Stimulated activated CD8-positive, alpha-beta memory T cell treated with anti-CD3 and anti-CD28 coated beads, Interleukin-7, amount 100 ng/mL, for 24 hours (primary cell): ENCODE measurements at regions not wholly inside any gene's neighbourhood (a gene's known extent, or its start where the extent isn't known, plus 50 kb on each side); places are given as distances from the start of the nearest gene placed in this dataset.
"Not testable (repeated sequence)": the region's sequence is repeated elsewhere in the genome, so short reads cannot be mapped to it uniquely, and the experiment has no call there.

ENCODE experiments used
- DNase-seq: peaks from one replicate; pipeline ENCODE4 v3.0.0-alpha.2; 2020; ENCODE audit warnings: low read depth

DNA sequence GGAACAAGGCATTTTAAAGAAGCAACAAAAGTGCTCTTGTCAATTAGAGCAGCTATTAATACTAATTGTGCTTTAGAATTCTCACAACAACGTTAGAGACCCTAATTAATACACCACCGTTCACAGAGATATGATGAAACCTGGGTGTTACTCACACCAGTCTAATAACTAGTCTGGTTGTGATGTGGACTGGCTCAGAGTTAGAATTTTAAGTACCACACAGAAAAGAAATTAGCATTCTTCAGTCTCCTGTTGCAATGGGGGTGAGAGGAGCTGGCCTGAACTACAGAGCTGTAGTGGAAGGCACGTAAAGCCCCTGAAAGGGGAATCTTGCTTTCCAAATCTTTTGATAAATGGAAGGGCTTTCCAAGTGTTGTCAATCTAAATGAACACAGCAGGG lies 240.8 kb upstream of the TOX3 start:
- no peak for DNase-seq

DNA sequence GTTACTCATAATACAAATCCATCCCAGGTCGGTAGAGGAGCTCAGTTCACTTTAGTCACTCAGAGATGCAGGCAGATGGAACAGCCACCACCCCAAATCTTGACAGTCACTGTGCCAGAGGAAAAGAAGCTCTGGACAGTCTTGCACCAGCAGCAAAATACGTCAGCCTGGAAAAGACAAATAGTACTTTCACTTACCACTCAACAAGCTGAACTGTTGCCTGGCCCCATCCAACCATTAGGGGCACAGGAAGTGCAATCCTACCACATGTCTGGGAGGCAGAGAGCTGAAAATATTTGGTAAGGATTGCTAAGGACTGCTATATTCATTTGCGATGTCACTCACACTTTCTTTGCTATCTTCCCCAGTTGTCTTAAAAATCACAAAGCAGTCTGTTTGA lies 239.1 kb upstream of the TOX3 start:
- DNase-seq = no peak

DNA sequence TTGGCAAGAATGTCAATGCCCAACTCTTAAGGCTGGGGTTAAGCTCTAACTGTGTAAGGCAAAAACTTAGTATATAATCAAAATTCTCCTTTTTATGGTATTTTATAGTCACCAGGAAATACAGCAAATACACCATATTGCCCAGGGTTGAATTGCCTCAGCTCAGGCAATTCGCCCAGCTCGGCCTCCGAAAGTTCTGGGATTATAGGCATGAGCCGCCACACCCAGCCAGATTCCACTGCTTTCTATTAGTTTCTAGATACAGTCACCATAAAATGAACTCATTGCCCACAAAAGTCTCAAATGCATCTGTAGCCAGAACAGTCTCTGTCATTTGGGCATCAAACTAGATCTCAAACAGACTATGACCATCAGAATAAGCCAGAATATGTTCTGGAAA lies 238.7 kb upstream of the TOX3 start:
- no peak for DNase-seq

DNA sequence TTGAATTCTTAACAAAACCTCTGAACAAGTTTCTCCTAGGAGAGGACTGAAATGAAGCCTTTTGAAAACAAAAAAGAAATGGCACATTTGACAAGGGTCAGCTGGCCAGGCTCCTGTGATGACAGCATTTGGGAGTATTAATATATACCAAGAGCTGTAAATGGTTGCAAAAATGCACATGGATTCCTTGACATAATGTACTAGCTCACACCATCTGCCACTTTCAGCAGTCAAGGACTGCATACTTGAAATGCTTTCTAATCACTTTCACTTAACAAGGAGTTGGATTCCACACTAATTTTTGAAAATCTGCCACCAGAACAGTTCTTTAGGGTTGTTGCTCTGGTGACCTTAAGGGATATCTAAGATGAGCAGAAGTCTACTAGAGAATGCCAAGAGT lies 236.7 kb upstream of the TOX3 start:
- no peak for DNase-seq

DNA sequence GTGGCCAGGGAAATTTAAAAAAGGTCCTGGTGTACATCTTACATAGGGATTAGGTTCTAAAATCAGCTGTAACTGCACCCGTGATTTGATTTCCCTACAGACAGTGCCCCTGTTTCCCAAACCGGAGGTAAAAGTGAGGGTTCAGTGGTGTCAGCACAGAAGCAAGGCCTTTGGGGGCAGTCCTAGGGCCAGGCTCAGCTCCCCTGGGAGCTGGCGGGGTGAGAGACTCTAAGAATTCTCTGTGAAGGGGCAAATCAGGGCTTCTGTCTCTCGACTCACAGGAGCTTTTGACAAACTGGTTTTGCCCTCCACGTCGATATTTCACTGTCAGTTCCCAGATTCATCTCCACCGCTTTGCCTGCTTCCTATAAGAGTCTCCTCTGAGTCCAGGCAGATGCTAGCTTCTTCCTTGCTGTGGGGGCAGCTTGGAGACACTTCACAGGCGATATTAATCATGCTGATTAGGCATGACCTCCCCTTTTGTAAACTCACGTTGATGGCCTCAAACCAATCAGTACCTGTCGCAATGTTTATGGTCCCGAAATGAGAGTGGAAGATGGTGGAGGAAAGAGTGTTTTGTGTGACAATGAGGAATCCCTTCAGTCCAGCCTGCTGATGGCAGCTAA lies 234.2 kb upstream of the TOX3 start:
- DNase-seq = no peak

DNA sequence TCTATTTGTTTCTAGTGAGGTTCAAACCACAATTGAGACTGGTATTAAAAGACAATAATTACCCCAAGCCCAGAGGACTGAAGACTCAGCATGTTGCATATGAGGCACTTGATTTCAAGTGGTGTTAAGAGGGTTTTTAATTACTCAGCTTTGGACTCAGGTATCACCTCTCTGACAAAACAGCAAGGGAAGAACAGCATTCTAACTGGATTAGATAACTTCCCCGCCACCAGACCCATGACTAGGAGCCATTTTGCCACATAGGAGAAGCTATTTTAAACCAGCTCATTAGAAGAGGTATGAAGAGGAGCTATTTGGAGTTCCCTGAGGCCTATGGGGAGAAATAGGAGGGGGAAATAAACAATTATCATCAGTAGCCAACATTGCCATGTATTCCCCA lies 226.1 kb upstream of the TOX3 start:
- no peak for DNase-seq

DNA sequence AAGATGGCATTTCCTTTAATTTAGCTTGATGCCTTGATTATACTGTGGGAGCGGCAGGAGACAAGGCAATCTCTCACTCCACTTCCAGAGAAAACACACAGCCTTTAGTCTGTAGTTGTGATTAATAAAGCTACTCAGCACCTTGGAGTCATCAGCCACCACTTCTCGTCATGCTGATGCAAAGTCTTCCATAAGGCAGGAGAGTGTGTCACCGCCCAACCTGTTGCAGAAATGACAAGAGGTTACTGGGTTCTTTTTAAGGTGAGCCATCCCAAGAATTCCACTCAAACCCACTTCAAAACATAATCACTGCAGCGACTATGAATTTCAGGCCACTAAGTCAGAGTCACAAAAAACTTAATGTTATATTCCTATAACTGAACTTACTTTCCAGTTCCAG lies 223.9 kb upstream of the TOX3 start:
- DNase-seq = no peak

DNA sequence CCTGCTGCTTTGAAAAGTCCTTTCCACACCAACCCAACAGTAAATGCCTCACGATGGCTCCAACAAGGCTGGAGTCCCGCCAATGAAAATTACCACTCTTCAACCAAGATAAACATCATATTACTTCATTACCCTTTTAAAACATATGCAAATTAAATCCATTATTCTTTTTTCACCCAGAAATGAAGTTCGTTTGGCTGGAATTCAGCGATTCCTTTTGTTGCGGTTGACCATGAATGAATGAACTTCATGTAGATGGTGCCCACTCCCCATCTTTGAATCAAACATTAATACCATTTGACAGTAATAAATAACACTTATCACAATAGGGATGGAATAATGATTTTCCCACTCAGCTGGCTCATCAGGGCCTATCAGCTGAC lies 211.5 kb upstream of the TOX3 start:
- no peak for DNase-seq

DNA sequence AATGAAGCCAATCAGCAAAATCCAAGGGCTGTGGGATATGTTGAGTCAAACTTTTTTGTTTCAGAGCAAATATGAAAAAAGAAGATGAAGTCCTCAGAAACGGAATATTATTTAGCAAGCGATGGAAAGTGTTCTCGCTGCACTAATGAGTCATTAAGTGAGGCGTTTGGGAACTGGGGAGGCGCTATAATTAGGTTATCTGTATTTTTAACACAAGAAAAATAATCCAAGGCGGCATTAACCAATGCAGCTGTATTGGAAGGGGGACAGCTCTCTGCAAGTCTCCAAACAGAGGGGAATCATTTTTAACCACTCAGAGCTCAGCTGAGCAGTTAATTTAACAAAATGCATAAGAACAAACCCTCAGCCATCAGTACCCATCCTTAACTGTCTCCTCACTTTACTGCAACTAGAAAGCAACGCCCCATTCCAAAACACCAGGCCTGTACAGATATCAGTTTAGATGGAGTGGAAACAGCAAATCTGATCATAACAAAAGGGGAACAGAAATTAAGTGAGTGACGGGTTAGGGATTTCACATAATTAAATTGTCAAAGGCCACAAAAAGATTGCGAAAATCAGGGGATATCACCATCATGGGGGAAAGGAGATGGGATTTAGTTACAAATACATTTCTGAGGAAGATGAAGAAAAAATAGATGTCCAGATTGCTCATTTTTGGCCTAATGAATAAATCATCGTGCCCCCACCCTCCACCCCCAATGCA lies 211.0 kb upstream of the TOX3 start:
- no peak for DNase-seq

DNA sequence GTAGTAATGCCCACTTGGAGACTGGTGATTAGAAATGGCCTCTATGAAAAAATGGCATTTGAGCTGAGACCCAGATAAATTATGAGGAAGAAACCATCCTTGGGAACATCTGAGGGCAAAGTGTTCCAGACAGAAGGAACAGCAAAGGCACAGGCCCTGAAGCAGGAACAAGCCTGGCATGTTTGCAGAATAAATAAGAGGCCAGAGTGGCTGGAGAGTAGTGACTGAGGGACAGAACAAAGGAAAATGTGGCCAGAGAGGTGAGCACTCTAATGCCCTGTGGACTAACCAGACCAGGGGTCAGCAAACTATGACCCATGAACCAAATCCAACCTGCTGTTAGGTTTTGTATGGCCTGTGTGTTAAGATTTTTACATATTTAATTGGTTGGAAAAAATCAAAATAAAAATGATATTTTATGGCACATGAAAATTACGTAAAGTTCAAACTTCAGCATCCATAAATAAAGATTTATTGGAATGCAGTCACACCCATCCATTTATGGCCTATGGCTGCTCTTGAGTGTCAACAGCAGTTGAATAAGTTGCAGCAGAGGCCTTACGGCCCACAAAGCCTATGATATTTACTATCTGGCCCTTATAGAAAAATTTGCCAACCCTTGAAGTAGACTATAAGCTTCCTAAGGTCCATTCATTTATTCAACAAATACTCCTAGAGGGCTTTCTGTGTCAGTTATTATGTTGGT lies 210.0 kb upstream of the TOX3 start:
- no peak for DNase-seq

DNA sequence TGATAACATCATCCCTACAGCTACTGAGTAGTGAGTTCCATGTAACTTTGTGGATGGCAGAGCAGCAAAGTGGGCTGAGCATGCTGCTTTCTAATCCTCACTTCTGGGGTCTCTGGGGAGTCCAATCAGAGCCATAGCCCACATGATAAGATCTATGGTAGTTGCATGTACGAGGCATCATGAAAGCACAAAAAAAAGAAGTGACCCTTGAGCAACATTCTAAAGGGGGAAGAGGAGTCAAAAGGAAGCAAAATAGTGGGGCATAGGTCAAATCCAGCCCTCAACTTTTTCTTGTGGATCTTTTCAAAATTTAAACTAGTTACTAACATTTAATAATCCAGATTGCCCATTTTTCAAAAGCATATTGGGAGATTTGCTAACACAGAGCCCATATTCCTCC lies 208.5 kb upstream of the TOX3 start:
- DNase-seq = no peak

DNA sequence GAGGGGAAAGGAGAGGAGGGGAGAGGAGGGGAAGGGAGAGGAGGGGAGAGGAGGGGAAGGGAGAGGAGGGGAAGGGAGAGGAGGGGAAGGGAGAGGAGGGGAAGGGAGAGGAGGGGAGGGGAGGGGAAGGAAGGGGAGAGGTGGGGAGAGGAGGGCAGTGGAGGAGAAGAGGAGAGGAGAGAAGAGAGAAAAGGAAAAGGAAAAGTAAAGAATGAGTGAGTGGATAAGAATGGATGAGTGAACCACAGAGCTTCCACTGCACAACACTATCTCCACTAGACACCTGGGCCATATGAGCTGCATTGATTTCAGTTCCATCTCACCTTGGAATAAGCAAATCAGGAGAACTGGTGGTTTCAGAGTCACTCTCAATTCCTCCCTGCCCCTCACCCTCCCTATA lies 204.1 kb upstream of the TOX3 start:
- no peak for DNase-seq

DNA sequence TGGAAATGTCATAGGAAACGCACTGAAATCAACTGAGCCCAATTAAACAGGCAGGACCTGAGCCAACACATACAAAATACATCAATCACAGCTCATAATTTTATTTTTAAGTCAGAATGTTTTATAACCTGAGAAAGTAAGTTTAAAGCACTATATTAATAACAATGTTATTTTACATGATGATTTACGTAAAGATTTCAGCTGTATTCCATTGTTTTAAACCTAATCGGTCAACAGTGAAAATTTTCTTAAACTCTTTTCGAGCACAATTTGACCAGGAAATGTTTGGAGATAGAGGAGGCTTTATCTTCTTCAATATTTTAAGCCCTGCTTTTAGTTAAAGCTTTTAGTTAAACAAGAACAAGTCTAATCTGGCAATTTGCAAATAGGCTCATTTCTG lies 201.8 kb upstream of the TOX3 start:
- no peak for DNase-seq

DNA sequence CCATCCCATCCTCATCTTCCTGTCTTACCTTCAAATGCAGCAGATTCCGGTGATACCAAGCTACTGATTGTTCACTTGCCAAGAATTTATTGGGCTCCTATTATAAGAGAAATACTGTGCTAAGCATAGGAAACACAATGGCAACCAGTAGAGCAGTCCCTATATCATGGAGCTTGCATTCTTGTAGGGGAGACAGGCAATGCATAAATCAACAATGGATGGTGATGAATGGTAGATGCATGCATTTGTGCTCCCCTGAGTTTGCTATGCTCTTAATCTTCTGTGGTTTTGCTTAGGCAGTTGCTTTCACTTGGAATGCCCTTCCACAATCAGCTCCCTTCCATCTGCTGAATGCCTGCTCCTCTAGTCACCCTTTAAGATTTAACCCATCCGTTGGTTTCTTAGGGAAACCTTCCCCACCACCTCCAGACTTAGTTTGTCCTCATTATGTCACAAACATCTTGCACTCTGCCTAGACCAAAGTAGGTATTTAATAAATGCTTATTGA lies 200.2 kb upstream of the TOX3 start:
- DNase-seq = no peak

DNA sequence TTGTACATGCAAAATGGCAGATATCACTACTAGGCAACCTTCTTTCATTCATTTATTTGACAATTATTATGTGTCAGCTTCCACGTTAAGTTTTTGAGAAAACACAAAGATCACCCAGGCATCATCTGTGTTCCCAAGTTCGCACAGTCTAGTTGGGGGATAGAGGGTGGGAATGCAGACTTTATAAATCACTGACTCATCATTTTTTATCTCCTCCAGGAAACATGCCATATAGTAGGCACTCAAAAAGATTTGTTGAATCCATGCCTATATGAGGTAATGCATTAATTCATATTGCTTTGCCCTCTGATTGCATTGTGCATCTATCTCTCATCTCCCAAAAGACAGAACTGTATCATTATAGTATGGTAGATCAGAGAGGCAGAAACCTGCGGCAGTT lies 196.8 kb upstream of the TOX3 start:
- DNase-seq = no peak

DNA sequence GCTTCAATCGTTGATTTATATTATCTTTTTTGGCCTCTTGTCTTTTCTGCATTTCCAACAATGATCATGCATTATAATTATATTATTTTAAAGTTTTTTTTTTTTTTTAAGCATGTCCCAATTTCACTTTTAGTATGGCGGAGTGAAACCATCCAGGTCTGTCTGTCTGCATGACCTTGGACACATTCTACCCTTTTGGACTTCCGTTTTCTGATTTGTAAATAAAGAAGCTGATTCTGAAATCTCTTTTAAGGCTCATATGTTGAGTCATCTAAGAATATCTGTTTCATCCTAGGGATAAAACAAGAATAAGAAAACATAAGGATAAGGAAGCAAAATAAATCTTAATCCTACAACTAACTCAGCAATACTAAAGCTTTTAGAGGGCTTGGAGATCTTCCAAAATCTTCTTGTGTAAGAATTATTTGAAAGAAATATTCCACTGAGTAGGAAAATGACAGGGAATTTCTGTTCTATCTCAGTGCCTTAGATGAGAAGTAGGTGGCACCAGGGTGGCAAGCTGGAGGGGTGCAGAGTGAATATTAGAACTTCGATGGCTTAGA lies 195.7 kb upstream of the TOX3 start:
- DNase-seq = no peak

DNA sequence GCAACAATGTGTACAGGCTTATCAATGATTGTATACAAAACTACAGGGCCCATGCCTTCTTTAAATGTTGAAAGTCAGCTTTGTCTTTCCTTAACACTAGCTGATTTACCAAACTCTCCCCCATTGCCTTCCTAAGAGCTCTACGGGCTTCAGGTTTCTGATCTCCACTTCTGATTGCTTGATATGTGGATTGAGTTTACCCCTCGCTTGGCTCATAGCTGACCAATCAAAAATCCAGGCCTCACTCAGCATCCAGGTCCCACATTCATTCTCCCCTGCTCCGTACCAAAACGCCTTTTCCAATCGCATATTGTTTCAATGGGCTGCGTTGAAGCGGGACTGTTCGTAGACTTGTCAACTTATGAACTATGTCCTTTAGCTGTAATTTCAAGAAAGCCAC lies 195.1 kb upstream of the TOX3 start:
- DNase-seq = no peak

DNA sequence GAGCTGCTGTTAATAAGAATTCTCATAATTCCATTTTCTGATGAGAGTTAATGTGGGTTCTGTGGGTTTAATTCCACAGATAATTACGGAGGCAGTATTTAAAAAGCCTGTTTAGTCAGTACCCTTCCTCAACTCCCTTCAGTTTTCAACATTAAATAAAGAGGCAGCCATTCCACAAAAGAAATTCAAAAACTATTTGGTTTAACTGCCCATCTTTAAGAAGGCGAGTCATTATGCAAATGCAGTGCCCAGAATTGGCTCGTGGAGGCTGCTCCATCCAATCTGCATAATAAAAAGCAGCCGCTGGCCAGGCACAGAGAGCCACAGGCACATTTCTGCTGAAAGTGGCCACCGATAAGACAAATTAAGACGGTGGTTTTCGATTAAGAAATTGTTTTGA lies 194.4 kb upstream of the TOX3 start:
- DNase-seq = no peak

DNA sequence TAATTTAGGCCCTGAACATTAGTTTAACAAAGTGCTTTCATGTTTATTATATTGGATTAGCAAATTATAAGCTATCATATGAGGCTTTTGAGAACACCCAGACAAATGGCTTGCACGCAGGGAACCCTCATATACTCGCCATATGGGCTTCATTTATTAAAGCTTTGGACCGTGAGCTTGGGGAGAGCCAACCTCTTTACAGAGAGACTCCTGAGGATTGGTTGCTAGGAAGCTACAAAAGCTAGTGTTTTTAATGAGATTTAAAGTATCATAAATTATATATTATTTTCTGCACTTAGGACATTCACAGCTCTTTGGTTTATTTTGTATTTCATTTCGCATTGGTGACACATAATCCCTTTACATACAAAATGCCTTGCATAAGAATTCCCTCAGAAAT lies 193.8 kb upstream of the TOX3 start:
- DNase-seq = no peak

DNA sequence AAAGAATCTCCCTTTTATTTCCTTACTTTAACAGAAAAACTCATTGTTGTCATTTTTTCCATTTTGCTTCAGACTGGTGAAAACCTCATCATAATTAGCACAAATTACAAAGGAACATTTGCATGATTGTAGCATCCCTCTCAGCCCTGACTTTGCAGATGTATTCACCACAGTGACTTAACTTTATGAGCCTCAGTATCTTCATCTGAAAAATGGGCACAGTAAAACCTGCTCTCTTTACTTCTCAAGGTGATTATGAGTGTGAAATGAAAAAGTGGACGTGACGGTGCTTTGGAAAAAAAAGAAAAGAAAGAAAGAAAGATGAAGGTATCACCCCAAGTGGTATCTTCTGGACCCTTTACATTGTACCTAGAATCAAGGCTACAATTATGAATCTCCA lies 193.4 kb upstream of the TOX3 start:
- DNase-seq = no peak

DNA sequence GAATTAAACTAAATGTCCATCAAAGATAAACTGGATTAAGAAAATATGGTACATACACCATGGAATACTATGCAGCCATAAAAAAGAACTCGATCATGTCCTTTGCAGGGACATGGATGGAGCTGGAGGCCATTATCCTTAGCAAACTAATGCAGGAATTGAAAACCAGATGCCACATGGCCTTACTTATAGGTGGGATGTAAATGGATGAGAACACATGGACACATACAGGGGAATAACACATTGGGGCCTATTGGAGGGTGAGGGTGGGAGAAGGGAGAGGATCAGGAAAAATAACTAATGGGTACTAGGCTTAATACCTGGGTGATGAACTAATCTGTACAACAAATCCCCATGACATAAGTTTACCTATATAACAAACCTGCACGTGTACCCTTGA lies 192.0 kb upstream of the TOX3 start:
- DNase-seq = not testable (repeated sequence)

DNA sequence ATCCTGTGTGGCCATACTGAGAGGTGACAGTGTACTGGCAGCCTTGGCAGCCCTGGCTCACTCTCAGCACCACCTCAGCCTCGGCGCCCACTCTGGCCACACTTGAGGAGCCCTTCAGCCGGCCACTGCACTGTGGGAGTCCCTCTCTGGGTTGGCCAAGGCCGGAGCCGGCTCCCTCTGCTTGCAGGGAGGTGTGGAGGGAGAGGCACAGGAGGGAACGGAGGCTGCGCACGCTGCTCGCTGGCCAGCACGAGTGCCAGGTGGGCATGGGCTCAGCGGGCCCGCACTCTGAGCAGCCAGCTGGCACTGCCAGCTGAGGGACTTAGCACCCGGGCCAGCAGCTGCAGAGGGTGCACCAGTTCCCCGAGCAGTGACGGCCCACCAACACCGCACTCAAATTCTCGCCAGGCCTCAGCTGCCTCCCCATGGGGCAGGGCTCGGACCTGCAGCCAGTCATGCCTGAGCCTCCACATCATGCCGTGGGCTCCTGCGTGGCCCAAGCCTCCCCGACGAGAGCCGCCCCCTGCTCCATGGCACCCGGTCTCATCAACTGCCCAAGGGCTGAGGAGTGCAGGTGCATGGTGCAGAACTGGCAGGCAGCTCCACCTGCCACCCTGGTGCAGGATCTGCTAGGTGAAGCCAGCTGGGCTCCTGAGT lies 184.4 kb upstream of the TOX3 start:
- DNase-seq = no peak

DNA sequence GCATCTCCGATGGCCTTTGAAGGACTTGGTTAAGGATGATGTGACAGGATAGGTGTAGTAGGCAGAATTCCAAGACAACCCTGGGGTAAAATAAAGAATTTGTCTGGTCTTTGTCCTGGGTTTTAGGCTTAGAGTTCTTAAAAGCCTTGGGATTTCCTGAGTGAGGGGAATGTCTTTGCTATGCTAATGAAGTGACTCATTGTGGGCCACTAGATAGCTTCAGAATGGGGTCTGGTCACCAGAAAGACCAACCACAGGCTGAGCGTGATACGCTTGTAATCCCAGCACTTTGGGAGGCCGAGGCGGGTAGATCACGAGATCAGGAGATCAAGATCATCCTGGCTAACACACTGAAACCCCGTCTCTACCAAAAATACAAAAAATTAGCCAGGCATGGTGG lies 182.8 kb upstream of the TOX3 start:
- DNase-seq = no peak
